WTC11 (cell line): ENCODE measurements at regions not wholly inside any gene's neighbourhood (a gene's known extent, or its start where the extent isn't known, plus 50 kb on each side); places are given as distances from the start of the nearest gene placed in this dataset.

Experiments used
- ATAC-seq: fragments of 200-7000 bp; cut with Tn5 transposase; 2 replicates; pipeline ENCODE4 v1.10.0; 2021; ENCODE audit warnings: mild to moderate bottlenecking, moderate library complexity
- CTCF ChIA-PET: fragments of 300-600 bp; sonication (Branson Sonifier 250); formaldehyde crosslinking; loops from one replicate; lab custom pipeline; 2021; ENCODE audit warnings: antibody characterized with exemption; lab: Charles Lee
- POLR2A ChIA-PET: fragments of 350-600 bp; sonication (Branson Sonifier 250); formaldehyde crosslinking; loops from one replicate; lab custom pipeline; 2021; ENCODE audit warnings: antibody characterized with exemption; lab: Charles Lee
- DNase-seq: peaks from one replicate; pipeline ENCODE4 v3.0.0; 2021; ENCODE audit warnings: low spot score
- H3K27ac Mint-ChIP-seq: 2 replicates; pipeline ENCODE4 v1.8.0; 2021; ENCODE audit warnings: mixed read lengths
- H3K27me3 Mint-ChIP-seq: 2 replicates; pipeline ENCODE4 v1.8.0; 2021; ENCODE audit warnings: low read depth, mild to moderate bottlenecking, moderate library complexity, mixed read lengths
- H3K36me3 Mint-ChIP-seq: 2 replicates; pipeline ENCODE4 v1.8.0; 2021; ENCODE audit warnings: mixed read lengths
- H3K4me1 Mint-ChIP-seq: 2 replicates; pipeline ENCODE4 v1.8.0; 2022; ENCODE audit warnings: mixed read lengths
- H3K4me3 Mint-ChIP-seq: 2 replicates; pipeline ENCODE4 v1.8.0; 2021; ENCODE audit warnings: mild to moderate bottlenecking, moderate library complexity, mixed read lengths
- H3K9me3 Mint-ChIP-seq: 2 replicates; pipeline ENCODE4 v1.8.0; 2021; ENCODE audit warnings: mixed read lengths
- ATF1 ChIP-seq: sonication (generic); formaldehyde crosslinking; IDR thresholded peaks from 2 replicates; pipeline ENCODE4 v1.8.1; 2023; ENCODE audit warnings: mild to moderate bottlenecking, moderate library complexity, missing genetic modification reagents
- CREB1 ChIP-seq: sonication (generic); formaldehyde crosslinking; IDR thresholded peaks from 2 replicates; pipeline ENCODE4 v1.8.0; 2023; ENCODE audit warnings: mild to moderate bottlenecking, missing genetic modification reagents
- CTCF ChIP-seq: fragments of 200-600 bp; IDR thresholded peaks from 2 replicates; pipeline ENCODE4 v1.8.0; 2022; ENCODE audit warnings: antibody characterized with exemption
- ETV6 ChIP-seq: sonication (generic); formaldehyde crosslinking; IDR thresholded peaks from 2 replicates; pipeline ENCODE4 v1.8.1; 2022; ENCODE audit warnings: mild to moderate bottlenecking, missing genetic modification reagents
- PRRX2 ChIP-seq: fragments of 250-450 bp; sonication (Bioruptor Pico); IDR thresholded peaks from 2 replicates; pipeline ENCODE4 v1.8.0; 2021; ENCODE audit warnings: mild to moderate bottlenecking
- ZNF281 ChIP-seq: sonication (generic); formaldehyde crosslinking; IDR thresholded peaks from 2 replicates; pipeline ENCODE4 v1.8.0; 2023; ENCODE audit warnings: mild to moderate bottlenecking, missing genetic modification reagents
- ZNF396 ChIP-seq: fragments of 250-450 bp; sonication (Bioruptor Pico); IDR thresholded peaks from 2 replicates; pipeline ENCODE4 v1.8.0; 2021; ENCODE audit warnings: mild to moderate bottlenecking, moderate library complexity, borderline replicate concordance
- ZNF512 ChIP-seq: sonication (generic); formaldehyde crosslinking; IDR thresholded peaks from 2 replicates; pipeline ENCODE4 v1.8.1; 2022; ENCODE audit warnings: missing genetic modification reagents, borderline replicate concordance
- ZNF532 ChIP-seq: fragments of 250-450 bp; sonication (Bioruptor Pico); IDR thresholded peaks from 2 replicates; pipeline ENCODE4 v1.9.0; 2021; ENCODE audit warnings: mild to moderate bottlenecking, borderline replicate concordance
- ZSCAN18 ChIP-seq: fragments of 250-450 bp; sonication (Bioruptor Pico); IDR thresholded peaks from 2 replicates; pipeline ENCODE4 v2.1.2; 2022; ENCODE audit warnings: mild to moderate bottlenecking, moderate library complexity
- TF ChIP-seq, protein P1 (sequence below): sonication (generic); formaldehyde crosslinking; conservative IDR thresholded peaks from 2 replicates; pipeline ENCODE4 v1.8.1; 2022; ENCODE audit warnings: mild to moderate bottlenecking, missing genetic modification reagents
- TF ChIP-seq, protein P2 (sequence below): sonication (generic); formaldehyde crosslinking; IDR thresholded peaks from 2 replicates; pipeline ENCODE4 v1.8.1; 2022; ENCODE audit warnings: low read depth, missing genetic modification reagents, borderline replicate concordance
- TF ChIP-seq, protein P3 (sequence below): sonication (generic); formaldehyde crosslinking; IDR thresholded peaks from 2 replicates; pipeline ENCODE4 v1.8.1; 2023; ENCODE audit warnings: mild to moderate bottlenecking, missing genetic modification reagents, borderline replicate concordance
- TF ChIP-seq, protein P4 (sequence below): sonication (generic); formaldehyde crosslinking; IDR thresholded peaks from 2 replicates; pipeline ENCODE4 v1.8.1; 2023; ENCODE audit warnings: mild to moderate bottlenecking, moderate library complexity, missing genetic modification reagents

DNA sequence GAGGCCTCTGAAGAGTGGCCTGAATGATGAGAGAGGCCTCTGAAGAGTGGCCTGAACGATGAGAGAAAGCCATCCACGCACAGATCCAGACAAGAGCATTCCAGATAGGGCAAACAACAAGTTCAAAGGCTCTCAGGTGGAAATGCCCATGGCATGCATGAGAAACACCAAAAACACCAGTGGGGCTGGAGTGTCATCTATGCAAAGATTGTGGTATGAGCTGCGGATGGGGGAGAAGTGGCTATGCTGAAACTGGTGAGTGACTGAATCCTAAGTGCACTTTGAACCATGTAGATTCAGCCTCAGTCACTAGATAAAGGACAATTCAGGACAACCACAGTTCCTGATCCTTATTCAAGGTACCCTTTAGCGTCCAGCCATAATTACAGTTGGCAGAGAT, 79.4 kb upstream of the GZMB start:
- ChIA-PET POLR2A (no interaction called here), CTCF (interaction anchor here (0.8 to 5.1 kb wide), 2 partner anchors 48 to 420 kb away, joined by 3 to 44 read pairs; no protein-coding TSS in a partner anchor)
- H3K4me1 Mint-ChIP-seq: peaks cover 14% of the 10 kb centered on the region
- H3K27ac Mint-ChIP-seq: no peak overlapping the region
- ATAC-seq (no peak), DNase-seq (no peak)
- no peaks in the 10 kb centered on the region for H3K36me3 Mint-ChIP-seq
- no peaks in the 10 kb centered on the region for H3K27me3 Mint-ChIP-seq
- H3K9me3 Mint-ChIP-seq: no peaks in the 10 kb centered on the region
- TF ChIP-seq CTCF (no peak), ZNF396 (no peak), ETV6 (CRISPR knock-in tag) (no peak), ZNF512 (CRISPR knock-in tag) (no peak)
- TF ChIP-seq, protein P1, sequence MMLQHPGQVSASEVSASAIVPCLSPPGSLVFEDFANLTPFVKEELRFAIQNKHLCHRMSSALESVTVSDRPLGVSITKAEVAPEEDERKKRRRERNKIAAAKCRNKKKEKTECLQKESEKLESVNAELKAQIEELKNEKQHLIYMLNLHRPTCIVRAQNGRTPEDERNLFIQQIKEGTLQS (CRISPR knock-in tag): no peak
- TF ChIP-seq, protein P2, sequence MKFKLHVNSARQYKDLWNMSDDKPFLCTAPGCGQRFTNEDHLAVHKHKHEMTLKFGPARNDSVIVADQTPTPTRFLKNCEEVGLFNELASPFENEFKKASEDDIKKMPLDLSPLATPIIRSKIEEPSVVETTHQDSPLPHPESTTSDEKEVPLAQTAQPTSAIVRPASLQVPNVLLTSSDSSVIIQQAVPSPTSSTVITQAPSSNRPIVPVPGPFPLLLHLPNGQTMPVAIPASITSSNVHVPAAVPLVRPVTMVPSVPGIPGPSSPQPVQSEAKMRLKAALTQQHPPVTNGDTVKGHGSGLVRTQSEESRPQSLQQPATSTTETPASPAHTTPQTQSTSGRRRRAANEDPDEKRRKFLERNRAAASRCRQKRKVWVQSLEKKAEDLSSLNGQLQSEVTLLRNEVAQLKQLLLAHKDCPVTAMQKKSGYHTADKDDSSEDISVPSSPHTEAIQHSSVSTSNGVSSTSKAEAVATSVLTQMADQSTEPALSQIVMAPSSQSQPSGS (CRISPR knock-in tag): no peak
- H3K4me3 Mint-ChIP-seq: no peak overlapping the region

DNA sequence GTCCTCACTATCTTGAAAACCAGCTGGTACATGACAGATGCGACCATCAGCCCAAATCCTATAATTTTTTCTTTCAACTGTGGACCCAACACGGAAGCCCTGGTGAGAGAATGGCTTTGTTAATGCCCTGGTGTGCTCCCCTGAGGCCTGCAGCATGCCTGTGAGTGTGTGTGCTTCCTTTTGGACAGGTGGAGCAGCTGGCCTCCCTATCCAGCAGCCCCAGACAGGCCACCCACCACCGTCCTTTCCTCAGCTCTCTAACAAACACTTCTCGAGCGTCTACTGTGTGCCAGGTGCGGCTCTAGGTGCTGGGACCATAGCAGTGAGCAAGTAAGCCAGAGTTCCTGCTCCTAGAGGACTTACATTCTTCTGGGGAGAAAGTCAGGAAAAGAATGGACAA, 78.9 kb upstream of the GZMB start:
- Mint-ChIP-seq H3K4me3 (no peak overlapping the region), H3K27me3 (no peaks in the 10 kb centered on the region), H3K4me1 (peaks cover 14% of the 10 kb centered on the region), H3K9me3 (no peaks in the 10 kb centered on the region), H3K36me3 (no peaks in the 10 kb centered on the region), H3K27ac (no peak overlapping the region)
- no peak for DNase-seq
- ChIA-PET CTCF (interaction anchor here (0.8 to 5.1 kb wide), 2 partner anchors 48 to 420 kb away, joined by 3 to 44 read pairs; no protein-coding TSS in a partner anchor), POLR2A (no interaction called here)
- ATAC-seq: no peak
- TF ChIP-seq PRRX2 (CRISPR knock-in tag) (no peak), ATF1 (CRISPR knock-in tag) (no peak), ZNF532 (CRISPR knock-in tag) (no peak), ZSCAN18 (no peak), CREB1 (no peak), ZNF281 (CRISPR knock-in tag) (no peak)
- TF ChIP-seq, protein P3, sequence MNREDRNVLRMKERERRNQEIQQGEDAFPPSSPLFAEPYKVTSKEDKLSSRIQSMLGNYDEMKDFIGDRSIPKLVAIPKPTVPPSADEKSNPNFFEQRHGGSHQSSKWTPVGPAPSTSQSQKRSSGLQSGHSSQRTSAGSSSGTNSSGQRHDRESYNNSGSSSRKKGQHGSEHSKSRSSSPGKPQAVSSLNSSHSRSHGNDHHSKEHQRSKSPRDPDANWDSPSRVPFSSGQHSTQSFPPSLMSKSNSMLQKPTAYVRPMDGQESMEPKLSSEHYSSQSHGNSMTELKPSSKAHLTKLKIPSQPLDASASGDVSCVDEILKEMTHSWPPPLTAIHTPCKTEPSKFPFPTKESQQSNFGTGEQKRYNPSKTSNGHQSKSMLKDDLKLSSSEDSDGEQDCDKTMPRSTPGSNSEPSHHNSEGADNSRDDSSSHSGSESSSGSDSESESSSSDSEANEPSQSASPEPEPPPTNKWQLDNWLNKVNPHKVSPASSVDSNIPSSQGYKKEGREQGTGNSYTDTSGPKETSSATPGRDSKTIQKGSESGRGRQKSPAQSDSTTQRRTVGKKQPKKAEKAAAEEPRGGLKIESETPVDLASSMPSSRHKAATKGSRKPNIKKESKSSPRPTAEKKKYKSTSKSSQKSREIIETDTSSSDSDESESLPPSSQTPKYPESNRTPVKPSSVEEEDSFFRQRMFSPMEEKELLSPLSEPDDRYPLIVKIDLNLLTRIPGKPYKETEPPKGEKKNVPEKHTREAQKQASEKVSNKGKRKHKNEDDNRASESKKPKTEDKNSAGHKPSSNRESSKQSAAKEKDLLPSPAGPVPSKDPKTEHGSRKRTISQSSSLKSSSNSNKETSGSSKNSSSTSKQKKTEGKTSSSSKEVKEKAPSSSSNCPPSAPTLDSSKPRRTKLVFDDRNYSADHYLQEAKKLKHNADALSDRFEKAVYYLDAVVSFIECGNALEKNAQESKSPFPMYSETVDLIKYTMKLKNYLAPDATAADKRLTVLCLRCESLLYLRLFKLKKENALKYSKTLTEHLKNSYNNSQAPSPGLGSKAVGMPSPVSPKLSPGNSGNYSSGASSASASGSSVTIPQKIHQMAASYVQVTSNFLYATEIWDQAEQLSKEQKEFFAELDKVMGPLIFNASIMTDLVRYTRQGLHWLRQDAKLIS (CRISPR knock-in tag): no peak
- TF ChIP-seq, protein P4, sequence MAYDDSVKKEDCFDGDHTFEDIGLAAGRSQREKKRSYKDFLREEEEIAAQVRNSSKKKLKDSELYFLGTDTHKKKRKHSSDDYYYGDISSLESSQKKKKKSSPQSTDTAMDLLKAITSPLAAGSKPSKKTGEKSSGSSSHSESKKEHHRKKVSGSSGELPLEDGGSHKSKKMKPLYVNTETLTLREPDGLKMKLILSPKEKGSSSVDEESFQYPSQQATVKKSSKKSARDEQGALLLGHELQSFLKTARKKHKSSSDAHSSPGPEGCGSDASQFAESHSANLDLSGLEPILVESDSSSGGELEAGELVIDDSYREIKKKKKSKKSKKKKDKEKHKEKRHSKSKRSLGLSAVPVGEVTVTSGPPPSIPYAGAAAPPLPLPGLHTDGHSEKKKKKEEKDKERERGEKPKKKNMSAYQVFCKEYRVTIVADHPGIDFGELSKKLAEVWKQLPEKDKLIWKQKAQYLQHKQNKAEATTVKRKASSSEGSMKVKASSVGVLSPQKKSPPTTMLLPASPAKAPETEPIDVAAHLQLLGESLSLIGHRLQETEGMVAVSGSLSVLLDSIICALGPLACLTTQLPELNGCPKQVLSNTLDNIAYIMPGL (CRISPR knock-in tag): no peak
